ENCODE measurements at regions not wholly inside any gene's neighbourhood (a gene's known extent, or its start where the extent isn't known, plus 50 kb on each side); places are given as distances from the start of the nearest gene placed in this dataset.

GRCh38 chr15:97061392-97061791 is 730.9 kb downstream of the NR2F2 start:
- Histone ChIP-seq H3K4me3 (ENCODE audit: low read length) (no peak overlapping the region), H3K4me1 (ENCODE audit: insufficient read depth, low read length) (peaks cover 34% of the 10 kb centered on the region), H3K36me3 (ENCODE audit: insufficient read depth, low read length) (no peaks in the 10 kb centered on the region), H3K9me3 (ENCODE audit: insufficient read depth, low read depth, low read length) (no peaks in the 10 kb centered on the region), H3K9ac (ENCODE audit: low read depth, low read length) (no peak overlapping the region), H3K27me3 (ENCODE audit: insufficient read depth, low read length) (no peaks in the 10 kb centered on the region), H3K27ac (ENCODE audit: low read depth, low read length) (no peak overlapping the region)
- WGBS, result 50% methylated on average over 2 of the region's 2 CpGs

DNA sequence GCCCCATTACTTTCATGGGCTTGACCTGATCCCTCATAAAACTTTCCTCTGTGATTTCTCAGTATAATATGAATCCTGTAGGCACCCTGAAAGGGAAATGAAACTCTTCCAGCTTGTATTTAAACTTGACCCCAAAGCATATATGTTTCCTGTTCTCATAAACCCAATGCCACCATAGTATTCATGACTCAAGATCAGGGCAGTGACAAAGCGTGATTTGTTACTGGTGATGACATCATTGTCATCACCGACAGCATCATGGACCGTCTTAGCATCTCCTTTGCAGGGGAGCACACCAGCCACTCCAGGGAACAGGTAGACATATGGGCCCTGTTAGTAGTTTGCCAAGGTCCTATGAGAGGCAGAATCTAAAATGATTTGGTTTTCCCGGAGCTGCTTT is 741.2 kb downstream of the NR2F2 start:
- Histone ChIP-seq H3K4me3 (ENCODE audit: low read length) (no peak overlapping the region), H3K36me3 (ENCODE audit: insufficient read depth, low read length) (no peaks in the 10 kb centered on the region), H3K9me3 (ENCODE audit: insufficient read depth, low read depth, low read length) (peaks cover 3% of the 10 kb centered on the region; the same call in 1 of the 2 replicates), H3K27ac (ENCODE audit: low read depth, low read length) (no peak overlapping the region), H3K27me3 (ENCODE audit: insufficient read depth, low read length) (no peaks in the 10 kb centered on the region), H3K9ac (ENCODE audit: low read depth, low read length) (no peak overlapping the region), H3K4me1 (ENCODE audit: insufficient read depth, low read length) (no peaks in the 10 kb centered on the region; the same call in 1 of the 2 replicates)
- 93% methylated on average over 4 of the region's 4 CpGs for WGBS

GRCh38 chr15:97072545-97072944 is 742.0 kb downstream of the NR2F2 start:
- peaks cover 3% of the 10 kb centered on the region; the same call in 1 of the 2 replicates for H3K9me3 ChIP-seq (ENCODE audit: insufficient read depth, low read depth, low read length)

DNA sequence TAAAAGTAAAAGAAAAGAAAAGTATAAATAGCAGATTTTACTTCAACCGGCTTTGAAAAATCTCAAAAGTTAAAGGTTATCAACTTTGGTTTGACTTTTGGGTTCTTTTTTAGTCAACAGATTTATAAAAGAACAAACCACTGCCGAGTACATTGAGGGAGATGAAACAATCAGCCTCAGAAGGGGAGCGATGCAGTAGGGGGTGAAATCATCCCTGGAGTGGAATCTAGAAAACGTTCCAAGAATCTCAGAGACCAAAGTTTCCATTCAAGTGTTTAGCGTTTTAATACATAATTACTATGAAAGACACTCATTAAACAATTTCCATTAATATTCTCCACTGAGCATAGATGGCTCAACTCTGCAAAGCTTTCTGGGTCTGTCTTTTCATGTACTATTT is 745.5 kb downstream of the NR2F2 start:
- 95% methylated on average over 5 of the region's 5 CpGs for WGBS
- Histone ChIP-seq H3K4me1 (ENCODE audit: insufficient read depth, low read length) (no peaks in the 10 kb centered on the region; the same call in 1 of the 2 replicates), H3K27me3 (ENCODE audit: insufficient read depth, low read length) (no peaks in the 10 kb centered on the region), H3K9me3 (ENCODE audit: insufficient read depth, low read depth, low read length) (peaks cover 3% of the 10 kb centered on the region; the same call in 1 of the 2 replicates), H3K4me3 (ENCODE audit: low read length) (no peak overlapping the region), H3K36me3 (ENCODE audit: insufficient read depth, low read length) (no peaks in the 10 kb centered on the region), H3K27ac (ENCODE audit: low read depth, low read length) (no peak overlapping the region), H3K9ac (ENCODE audit: low read depth, low read length) (no peak overlapping the region)

More at GRCh38 chr15:97072545-97072944, 742.0 kb downstream of the NR2F2 start:
- Histone ChIP-seq H3K4me3 (ENCODE audit: low read length) (no peak overlapping the region), H3K27ac (ENCODE audit: low read depth, low read length) (no peak overlapping the region), H3K4me1 (ENCODE audit: insufficient read depth, low read length) (no peaks in the 10 kb centered on the region; the same call in 1 of the 2 replicates), H3K36me3 (ENCODE audit: insufficient read depth, low read length) (no peaks in the 10 kb centered on the region), H3K9ac (ENCODE audit: low read depth, low read length) (no peak overlapping the region), H3K27me3 (ENCODE audit: insufficient read depth, low read length) (no peaks in the 10 kb centered on the region)
- WGBS, result 82% methylated on average over 9 of the region's 9 CpGs

DNA sequence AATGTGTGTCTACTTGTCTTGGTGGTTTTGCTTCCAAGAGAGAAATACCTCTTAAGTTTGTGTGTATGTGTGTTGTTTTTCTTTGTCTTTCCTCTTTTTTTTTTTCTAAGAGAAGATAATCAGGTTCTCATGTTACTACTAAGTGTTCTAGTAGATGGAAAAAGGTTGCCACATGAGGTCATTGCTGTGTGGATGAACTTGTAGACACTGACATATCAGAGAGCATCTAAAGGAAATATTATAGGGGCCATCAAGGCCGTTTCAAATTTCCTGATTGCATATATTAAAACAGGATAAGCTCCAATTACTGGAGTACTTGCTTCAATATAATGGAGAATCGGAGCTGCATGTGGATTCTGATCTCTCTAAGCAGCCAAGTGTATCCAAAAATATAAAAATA is 747.5 kb downstream of the NR2F2 start:
- no peaks in the 10 kb centered on the region for H3K4me1 ChIP-seq (ENCODE audit: insufficient read depth, low read length)
- H3K4me3 ChIP-seq (ENCODE audit: low read length), result no peak overlapping the region
- H3K9ac ChIP-seq (ENCODE audit: low read depth, low read length), result no peak overlapping the region
- H3K36me3 ChIP-seq (ENCODE audit: insufficient read depth, low read length), result no peaks in the 10 kb centered on the region
- H3K27ac ChIP-seq (ENCODE audit: low read depth, low read length), result no peak overlapping the region
- H3K9me3 ChIP-seq (ENCODE audit: insufficient read depth, low read depth, low read length), result peaks cover 3% of the 10 kb centered on the region; the same call in 1 of the 2 replicates
- H3K27me3 ChIP-seq (ENCODE audit: insufficient read depth, low read length), result no peaks in the 10 kb centered on the region
- WGBS, result 79% methylated on average over 2 of the region's 2 CpGs

- Histone ChIP-seq H3K4me1 (ENCODE audit: insufficient read depth, low read length) (no peaks in the 10 kb centered on the region), H3K9me3 (ENCODE audit: insufficient read depth, low read depth, low read length) (peaks cover 3% of the 10 kb centered on the region; the same call in 1 of the 2 replicates), H3K27me3 (ENCODE audit: insufficient read depth, low read length) (no peaks in the 10 kb centered on the region), H3K9ac (ENCODE audit: low read depth, low read length) (no peak overlapping the region), H3K36me3 (ENCODE audit: insufficient read depth, low read length) (no peaks in the 10 kb centered on the region), H3K4me3 (ENCODE audit: low read length) (no peak overlapping the region), H3K27ac (ENCODE audit: low read depth, low read length) (no peak overlapping the region)
- 95% methylated on average over 6 of the region's 6 CpGs for WGBS
Measured at GRCh38 chr15:97078591-97078990, 748.1 kb downstream of the NR2F2 start.

DNA sequence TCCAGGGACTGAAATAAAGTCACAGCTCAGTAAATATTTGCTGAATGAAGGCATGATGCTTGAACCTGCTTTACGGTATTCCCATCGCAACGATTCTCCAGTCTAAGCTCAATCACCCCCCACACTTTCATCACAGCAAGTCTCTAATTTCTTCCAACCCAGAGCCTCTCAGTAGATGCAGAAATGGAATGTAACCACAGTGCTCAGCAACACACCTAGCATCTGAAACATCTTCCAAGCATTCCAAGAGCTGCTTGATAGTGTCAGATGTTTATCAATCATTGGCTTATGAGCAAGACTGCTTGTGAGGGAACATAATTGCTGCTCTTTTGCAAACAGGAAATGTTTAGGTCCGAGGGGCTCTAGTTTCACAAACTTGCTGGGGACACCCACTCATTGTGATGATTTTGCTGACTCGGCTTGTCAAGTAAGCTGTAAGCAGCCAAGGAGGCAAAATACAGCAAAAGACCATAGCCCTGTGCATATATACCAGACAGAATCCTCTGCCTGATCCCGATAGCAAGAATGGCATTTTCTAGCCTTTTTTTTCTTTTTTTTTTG is 751.2 kb downstream of the NR2F2 start:
- no peaks in the 10 kb centered on the region for H3K36me3 ChIP-seq (ENCODE audit: insufficient read depth, low read length)
- H3K9me3 ChIP-seq (ENCODE audit: insufficient read depth, low read depth, low read length), result no peaks in the 10 kb centered on the region
- no peak overlapping the region for H3K9ac ChIP-seq (ENCODE audit: low read depth, low read length)
- no peaks in the 10 kb centered on the region for H3K4me1 ChIP-seq (ENCODE audit: insufficient read depth, low read length)
- H3K4me3 ChIP-seq (ENCODE audit: low read length), result no peak overlapping the region
- H3K27ac ChIP-seq (ENCODE audit: low read depth, low read length), result no peak overlapping the region
- H3K27me3 ChIP-seq (ENCODE audit: insufficient read depth, low read length), result no peaks in the 10 kb centered on the region
- 92% methylated on average over 6 of the region's 6 CpGs for WGBS

DNA sequence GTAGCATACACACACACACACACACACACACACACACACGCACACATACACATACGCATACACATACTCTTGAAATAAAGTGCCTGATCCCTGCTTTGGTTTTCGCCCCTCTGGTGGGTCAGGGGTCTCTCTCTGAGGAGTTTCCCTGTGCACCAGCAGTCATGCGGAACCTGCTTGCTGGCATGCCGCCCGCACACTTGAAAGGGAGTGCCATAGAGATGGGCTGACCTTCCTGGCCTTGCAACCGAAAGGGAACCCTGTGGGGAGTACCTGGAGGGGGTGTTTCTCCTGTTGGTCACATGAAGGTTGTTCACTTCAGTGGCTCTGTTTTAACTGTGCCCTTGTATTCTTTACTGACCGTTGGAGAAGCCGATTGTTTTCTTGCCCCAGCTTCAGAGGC is 752.3 kb downstream of the NR2F2 start:
- 88% methylated on average over 8 of the region's 9 CpGs for WGBS
- Histone ChIP-seq H3K4me3 (ENCODE audit: low read length) (no peak overlapping the region), H3K4me1 (ENCODE audit: insufficient read depth, low read length) (no peaks in the 10 kb centered on the region), H3K27ac (ENCODE audit: low read depth, low read length) (no peak overlapping the region), H3K9ac (ENCODE audit: low read depth, low read length) (no peak overlapping the region), H3K36me3 (ENCODE audit: insufficient read depth, low read length) (no peaks in the 10 kb centered on the region), H3K27me3 (ENCODE audit: insufficient read depth, low read length) (no peaks in the 10 kb centered on the region), H3K9me3 (ENCODE audit: insufficient read depth, low read depth, low read length) (no peaks in the 10 kb centered on the region)

DNA sequence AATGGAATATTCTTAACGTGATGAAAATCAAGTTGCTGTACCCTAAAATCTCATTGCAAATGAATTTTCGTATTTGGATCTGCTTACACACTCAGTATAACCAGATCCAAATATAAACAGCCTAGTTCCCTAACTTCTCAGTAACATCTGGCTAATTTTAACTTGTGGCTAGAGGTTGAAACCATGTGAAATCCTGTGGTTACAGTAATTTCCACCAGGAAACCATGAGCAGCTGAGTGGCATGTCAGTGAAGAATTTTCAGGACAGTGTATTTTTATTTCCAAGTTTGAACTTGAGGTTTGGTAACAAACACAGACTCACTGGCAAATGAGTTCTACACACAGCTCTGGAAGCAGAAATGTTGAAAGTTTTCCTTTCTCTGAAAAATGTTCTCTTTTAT is 754.1 kb downstream of the NR2F2 start:
- H3K4me1 ChIP-seq (ENCODE audit: insufficient read depth, low read length), result no peaks in the 10 kb centered on the region
- no peaks in the 10 kb centered on the region for H3K9me3 ChIP-seq (ENCODE audit: insufficient read depth, low read depth, low read length)
- H3K27me3 ChIP-seq (ENCODE audit: insufficient read depth, low read length), result no peaks in the 10 kb centered on the region
- no peak overlapping the region for H3K27ac ChIP-seq (ENCODE audit: low read depth, low read length)
- no peak overlapping the region for H3K4me3 ChIP-seq (ENCODE audit: low read length)
- WGBS, result 92% methylated on average over 2 of the region's 2 CpGs
- no peaks in the 10 kb centered on the region for H3K36me3 ChIP-seq (ENCODE audit: insufficient read depth, low read length)
- H3K9ac ChIP-seq (ENCODE audit: low read depth, low read length), result no peak overlapping the region

DNA sequence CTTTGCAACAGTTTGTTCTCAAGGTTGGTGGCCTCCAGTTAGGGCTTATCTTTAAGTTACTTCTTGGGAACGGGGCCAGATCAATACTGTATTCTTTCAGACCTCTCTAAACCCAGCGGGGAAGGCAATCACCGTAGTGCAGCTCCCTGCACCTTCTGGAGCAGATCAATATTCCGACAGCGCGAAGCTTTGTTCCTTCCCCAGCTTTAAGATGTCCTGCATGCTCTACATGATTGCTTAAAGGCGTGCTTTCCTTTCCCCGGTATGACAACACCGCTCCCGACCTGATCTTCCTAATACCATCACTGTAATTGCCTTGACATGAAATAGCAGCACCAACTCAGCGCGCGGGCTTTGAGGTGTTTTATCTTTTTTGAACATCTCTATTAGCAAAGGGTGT is 755.2 kb downstream of the NR2F2 start:
- no peaks in the 10 kb centered on the region for H3K4me1 ChIP-seq (ENCODE audit: insufficient read depth, low read length)
- H3K27me3 ChIP-seq (ENCODE audit: insufficient read depth, low read length), result no peaks in the 10 kb centered on the region
- H3K27ac ChIP-seq (ENCODE audit: low read depth, low read length), result no peak overlapping the region
- WGBS, result 90% methylated on average over 13 of the region's 13 CpGs
- H3K9me3 ChIP-seq (ENCODE audit: insufficient read depth, low read depth, low read length), result no peaks in the 10 kb centered on the region
- no peak overlapping the region for H3K9ac ChIP-seq (ENCODE audit: low read depth, low read length)
- no peak overlapping the region for H3K4me3 ChIP-seq (ENCODE audit: low read length)
- H3K36me3 ChIP-seq (ENCODE audit: insufficient read depth, low read length), result no peaks in the 10 kb centered on the region

GRCh38 chr15:97087006-97087741 is 756.7 kb downstream of the NR2F2 start:
- no peaks in the 10 kb centered on the region for H3K27me3 ChIP-seq (ENCODE audit: insufficient read depth, low read length)

More at GRCh38 chr15:97087006-97087741, 756.7 kb downstream of the NR2F2 start:
- no peak overlapping the region for H3K4me3 ChIP-seq (ENCODE audit: low read length)
- H3K4me1 ChIP-seq (ENCODE audit: insufficient read depth, low read length), result no peaks in the 10 kb centered on the region
- no peak overlapping the region for H3K9ac ChIP-seq (ENCODE audit: low read depth, low read length)
- H3K9me3 ChIP-seq (ENCODE audit: insufficient read depth, low read depth, low read length), result no peaks in the 10 kb centered on the region
- no peaks in the 10 kb centered on the region for H3K36me3 ChIP-seq (ENCODE audit: insufficient read depth, low read length)
- 94% methylated on average over 3 of the region's 3 CpGs for WGBS
- no peak overlapping the region for H3K27ac ChIP-seq (ENCODE audit: low read depth, low read length)

Data from HUES64 (cell line).